ENCODE measurements at regions not wholly inside any gene's neighbourhood (a gene's known extent, or its start where the extent isn't known, plus 50 kb on each side); places are given as distances from the start of the nearest gene placed in this dataset.

- Histone ChIP-seq H3K9me3 (ENCODE audit: control insufficient read depth, low read depth, low read length) (no peaks in the 10 kb centered on the region), H3K27ac (ENCODE audit: control insufficient read depth, insufficient read depth, low read length) (no peak overlapping the region), H3K79me2 (ENCODE audit: control insufficient read depth, insufficient read depth, low read length) (no peaks in the 10 kb centered on the region), H3K36me3 (ENCODE audit: control insufficient read depth in 2 of 2, extremely low read depth in 1 of 2, insufficient read depth in 2 of 2, low read length in 2 of 2) (no peaks in the 10 kb centered on the region), H3K4me2 (ENCODE audit: control insufficient read depth, extremely low read depth, insufficient read depth, low read depth, low read length) (no peak overlapping the region), H3K9me1 (ENCODE audit: control insufficient read depth, extremely low read depth, insufficient read depth, low read length) (no peaks in the 10 kb centered on the region), H4K20me1 (ENCODE audit: control insufficient read depth, extremely low read depth, insufficient read depth, low read length) (no peaks in the 10 kb centered on the region), H2AFZ (ENCODE audit: control insufficient read depth, low read length) (no peak overlapping the region), H3K4me3 (ENCODE audit: control insufficient read depth in 2 of 3, extremely low read depth in 1 of 3, insufficient read depth in 2 of 3, low read depth in 1 of 3, low read length in 3 of 3) (no peak overlapping the region), H3K27me3 (ENCODE audit: control insufficient read depth, extremely low read depth, insufficient read depth, low read length) (no peaks in the 10 kb centered on the region), H3K4me1 (ENCODE audit: control insufficient read depth, extremely low read depth, insufficient read depth, low read length) (no peaks in the 10 kb centered on the region), H3K9ac (ENCODE audit: control insufficient read depth, extremely low read depth, insufficient read depth, low read length) (no peak overlapping the region)
- FAIRE-seq (no peak), DNase-seq (ENCODE audit: low read depth, low spot score) (no peak)
- TF ChIP-seq, protein P1, sequence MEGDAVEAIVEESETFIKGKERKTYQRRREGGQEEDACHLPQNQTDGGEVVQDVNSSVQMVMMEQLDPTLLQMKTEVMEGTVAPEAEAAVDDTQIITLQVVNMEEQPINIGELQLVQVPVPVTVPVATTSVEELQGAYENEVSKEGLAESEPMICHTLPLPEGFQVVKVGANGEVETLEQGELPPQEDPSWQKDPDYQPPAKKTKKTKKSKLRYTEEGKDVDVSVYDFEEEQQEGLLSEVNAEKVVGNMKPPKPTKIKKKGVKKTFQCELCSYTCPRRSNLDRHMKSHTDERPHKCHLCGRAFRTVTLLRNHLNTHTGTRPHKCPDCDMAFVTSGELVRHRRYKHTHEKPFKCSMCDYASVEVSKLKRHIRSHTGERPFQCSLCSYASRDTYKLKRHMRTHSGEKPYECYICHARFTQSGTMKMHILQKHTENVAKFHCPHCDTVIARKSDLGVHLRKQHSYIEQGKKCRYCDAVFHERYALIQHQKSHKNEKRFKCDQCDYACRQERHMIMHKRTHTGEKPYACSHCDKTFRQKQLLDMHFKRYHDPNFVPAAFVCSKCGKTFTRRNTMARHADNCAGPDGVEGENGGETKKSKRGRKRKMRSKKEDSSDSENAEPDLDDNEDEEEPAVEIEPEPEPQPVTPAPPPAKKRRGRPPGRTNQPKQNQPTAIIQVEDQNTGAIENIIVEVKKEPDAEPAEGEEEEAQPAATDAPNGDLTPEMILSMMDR (optimal IDR thresholded peaks at IDR 0.05 in 1 of 3, IDR thresholded peaks at IDR 0.05 in 1 of 3, conservative IDR thresholded peaks at IDR 0.05 in 1 of 3; ENCODE audit: extremely low read depth in 1 of 3, insufficient read depth in 2 of 3, low read length in 3 of 3): no peak
- TF ChIP-seq EZH2 (IDR thresholded peaks at IDR 0.05; ENCODE audit: low read length): no peak
- dilution Hi-C loops (cut with MboI; ENCODE audit: extremely low pct_ligation_motif_present, low sequenced_read_pairs): no loop called here
Measured at GRCh38 chr5:120092649-120093048, 371.5 kb upstream of the PRR16 start.

DNA sequence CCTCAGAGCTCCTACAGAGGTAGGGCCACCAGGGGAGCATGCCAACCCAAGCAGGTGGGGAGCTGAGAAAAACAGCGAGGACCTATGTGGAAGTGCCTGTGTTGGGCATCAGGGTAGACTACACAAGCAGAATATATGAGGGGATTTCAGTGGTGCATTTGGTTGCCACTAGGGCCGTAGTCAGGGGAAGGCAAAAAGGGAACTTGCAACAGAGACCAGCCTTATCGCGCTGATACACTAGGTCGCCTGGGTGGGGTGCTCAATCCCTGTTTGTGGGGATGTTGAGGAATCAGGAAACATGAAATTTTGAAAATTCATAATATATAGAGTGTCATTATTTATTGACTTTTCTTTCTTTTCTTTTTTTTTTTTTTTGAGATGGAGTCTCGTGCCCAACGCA lies 370.9 kb upstream of the PRR16 start:
- DNase-seq (ENCODE audit: low read depth, low spot score) (no peak), FAIRE-seq (no peak)
- no peaks in the 10 kb centered on the region for H3K4me1 ChIP-seq (ENCODE audit: control insufficient read depth, extremely low read depth, insufficient read depth, low read length)
- no peak for TF ChIP-seq EZH2 (IDR thresholded peaks at IDR 0.05; ENCODE audit: low read length)
- TF ChIP-seq, protein P1 (optimal IDR thresholded peaks at IDR 0.05 in 1 of 3, IDR thresholded peaks at IDR 0.05 in 1 of 3, conservative IDR thresholded peaks at IDR 0.05 in 1 of 3; ENCODE audit: extremely low read depth in 1 of 3, insufficient read depth in 2 of 3, low read length in 3 of 3): no peak
- H3K9ac ChIP-seq (ENCODE audit: control insufficient read depth, extremely low read depth, insufficient read depth, low read length): no peak overlapping the region
- H3K9me1 ChIP-seq (ENCODE audit: control insufficient read depth, extremely low read depth, insufficient read depth, low read length): no peaks in the 10 kb centered on the region
- no peaks in the 10 kb centered on the region for H3K36me3 ChIP-seq (ENCODE audit: control insufficient read depth in 2 of 2, extremely low read depth in 1 of 2, insufficient read depth in 2 of 2, low read length in 2 of 2)
- H3K27ac ChIP-seq (ENCODE audit: control insufficient read depth, insufficient read depth, low read length): no peak overlapping the region
- H3K27me3 ChIP-seq (ENCODE audit: control insufficient read depth, extremely low read depth, insufficient read depth, low read length): no peaks in the 10 kb centered on the region
- no peak overlapping the region for H2AFZ ChIP-seq (ENCODE audit: control insufficient read depth, low read length)
- H3K4me3 ChIP-seq (ENCODE audit: control insufficient read depth in 2 of 3, extremely low read depth in 1 of 3, insufficient read depth in 2 of 3, low read depth in 1 of 3, low read length in 3 of 3): no peak overlapping the region
- dilution Hi-C loops (cut with MboI; ENCODE audit: extremely low pct_ligation_motif_present, low sequenced_read_pairs): no loop called here
- H3K79me2 ChIP-seq (ENCODE audit: control insufficient read depth, insufficient read depth, low read length): no peaks in the 10 kb centered on the region
- H4K20me1 ChIP-seq (ENCODE audit: control insufficient read depth, extremely low read depth, insufficient read depth, low read length): no peaks in the 10 kb centered on the region
- H3K9me3 ChIP-seq (ENCODE audit: control insufficient read depth, low read depth, low read length): no peaks in the 10 kb centered on the region
- no peak overlapping the region for H3K4me2 ChIP-seq (ENCODE audit: control insufficient read depth, extremely low read depth, insufficient read depth, low read depth, low read length)
